H1 (cell line): ENCODE measurements at regions not wholly inside any gene's neighbourhood (a gene's known extent, or its start where the extent isn't known, plus 50 kb on each side); places are given as distances from the start of the nearest gene placed in this dataset.

Experiments used
- CTCF ChIA-PET: fragments of 300-600 bp; sonication (Branson Sonifier 250); formaldehyde crosslinking; loops from one replicate; lab custom pipeline; 2021; ENCODE audit not compliant: partially characterized antibody; lab: Charles Lee
- POLR2A ChIA-PET: fragments of 300-600 bp; sonication (Branson Sonifier 250); formaldehyde crosslinking; loops from one replicate; lab custom pipeline; 2021; ENCODE audit warnings: inconsistent platforms; ENCODE audit not compliant: partially characterized antibody; lab: Charles Lee
- DNase-seq, 2 experiments: peaks; one replicate each; pipeline versions ENCODE4 v3.0.0 to v3.0.0-alpha.2; 2010 to 2022; ENCODE audit warnings: low spot score in 2 of 2, low read depth in 1 of 2, mixed read lengths in 1 of 2
- FAIRE-seq: peaks from 2 replicates; lab custom pipeline; 2011; peaks lifted over from hg19 to GRCh38; lab: Jason Lieb, UNC
- H2AFZ ChIP-seq: 2 replicates; pipeline ENCODE4 v1.8.1; 2012; ENCODE audit warnings: low read length, inconsistent platforms
- H2AK5ac ChIP-seq: 2 replicates; pipeline ENCODE4 v1.6.1; 2013; ENCODE audit warnings: low read depth, low read length
- H2BK120ac ChIP-seq: replicated peaks from 2 replicates; pipeline ENCODE3; 2013; ENCODE audit warnings: low read depth, low read length, inconsistent platforms
- H2BK12ac ChIP-seq: 2 replicates; pipeline ENCODE4 v1.6.1; 2013; ENCODE audit warnings: low read depth, low read length
- H2BK15ac ChIP-seq: 2 replicates; pipeline ENCODE4 v1.6.1; 2013; ENCODE audit warnings: low read length
- H2BK20ac ChIP-seq: 2 replicates; pipeline ENCODE4 v1.6.1; 2013; ENCODE audit warnings: low read length
- H2BK5ac ChIP-seq: 2 replicates; pipeline ENCODE4 v1.6.1; 2013; ENCODE audit warnings: low read depth, low read length
- H3K14ac ChIP-seq: 2 replicates; pipeline ENCODE4 v1.6.1; 2013; ENCODE audit warnings: inconsistent platforms; ENCODE audit not compliant: insufficient read length
- H3K18ac ChIP-seq: 2 replicates; pipeline ENCODE4 v1.6.1; 2013; ENCODE audit warnings: low read length; ENCODE audit errors: extremely low read depth
- H3K23ac ChIP-seq: 2 replicates; pipeline ENCODE4 v1.6.1; 2013; ENCODE audit warnings: inconsistent platforms; ENCODE audit not compliant: insufficient read length
- H3K23me2 ChIP-seq: 2 replicates; pipeline ENCODE4 v1.6.1; 2013; ENCODE audit warnings: low read depth, low read length
- H3K27ac ChIP-seq: 2 replicates; pipeline ENCODE4 v1.6.1; 2011; ENCODE audit warnings: low read depth, low read length, inconsistent platforms
- H3K27me3 ChIP-seq, 4 experiments: replicated peaks in 1 of 4; 1 replicate in 1 of 4; 2 replicates in 3 of 4; pipeline versions ENCODE4 v1.6.1 to v1.8.1; 2011 to 2013; ENCODE audit warnings: low read length in 3 of 4, mild to moderate bottlenecking in 3 of 4, inconsistent platforms in 2 of 4, mixed read lengths in 2 of 4, moderate library complexity in 1 of 4; ENCODE audit not compliant: control insufficient read depth in 3 of 4, insufficient read depth in 3 of 4; ENCODE audit errors: extremely low read depth in 1 of 4
- H3K36me3 ChIP-seq, 4 experiments: 2 replicates each; pipeline versions ENCODE4 v1.6.1 to v1.8.1; 2011 to 2013; ENCODE audit warnings: mild to moderate bottlenecking in 4 of 4, low read length in 3 of 4, moderate library complexity in 2 of 4, control low read depth in 1 of 4, inconsistent platforms in 1 of 4; ENCODE audit not compliant: insufficient read depth in 4 of 4, control insufficient read depth in 2 of 4
- H3K4ac ChIP-seq: replicated peaks from 2 replicates; pipeline ENCODE3; 2013; ENCODE audit warnings: low read length, low read depth, mixed read lengths, inconsistent platforms; ENCODE audit not compliant: insufficient read length
- H3K4me1 ChIP-seq, 4 experiments: replicated peaks in 1 of 4; 1 replicate in 1 of 4; 2 replicates in 3 of 4; pipeline versions ENCODE4 v1.6.1 to v1.8.1; 2011 to 2013; ENCODE audit warnings: low read length in 3 of 4, inconsistent platforms in 2 of 4, mixed read lengths in 1 of 4; ENCODE audit not compliant: insufficient read depth in 4 of 4, control insufficient read depth in 3 of 4
- H3K4me2 ChIP-seq, 2 experiments: 2 replicates each; pipeline versions ENCODE4 v1.6.1 to v1.8.1; 2011 to 2013; ENCODE audit warnings: low read depth in 2 of 2, low read length in 2 of 2, control low read depth in 1 of 2, inconsistent platforms in 1 of 2, mild to moderate bottlenecking in 1 of 2; ENCODE audit not compliant: insufficient read depth in 1 of 2
- H3K4me3 ChIP-seq, 4 experiments: fragments of 200-600, 300-600 bp in 1 of 4; sonication (generic), shearing (Covaris generic), sonication (Bioruptor Twin) in 1 of 4; 2 replicates each; pipeline versions ENCODE4 v1.5.1 to v1.8.1; 2011 to 2016; ENCODE audit warnings: low read length in 4 of 4, low read depth in 3 of 4, control low read depth in 2 of 4, inconsistent platforms in 2 of 4, mild to moderate bottlenecking in 2 of 4, mixed read lengths in 1 of 4, moderate library complexity in 1 of 4; ENCODE audit not compliant: insufficient read depth in 2 of 4; ENCODE audit errors: extremely low read depth in 1 of 4
- H3K56ac ChIP-seq: replicated peaks from 2 replicates; pipeline ENCODE3; 2013; ENCODE audit warnings: low read depth, mild to moderate bottlenecking, mixed read lengths, low read length, inconsistent platforms; ENCODE audit not compliant: insufficient read length
- H3K79me1 ChIP-seq: 2 replicates; pipeline ENCODE4 v1.6.1; 2013; ENCODE audit warnings: low read depth, low read length, control low read depth
- H3K79me2 ChIP-seq, 2 experiments: 2 replicates each; pipeline versions ENCODE4 v1.6.1 to v1.8.1; 2012 to 2013; ENCODE audit warnings: low read length in 2 of 2, mild to moderate bottlenecking in 2 of 2, inconsistent platforms in 1 of 2; ENCODE audit not compliant: insufficient read depth in 2 of 2, control insufficient read depth in 1 of 2
- H3K9ac ChIP-seq, 4 experiments: replicated peaks in 1 of 4; 1 replicate in 1 of 4; 2 replicates in 3 of 4; pipeline versions ENCODE4 v1.6.1 to v1.8.1; 2011 to 2013; ENCODE audit warnings: low read depth in 3 of 4, low read length in 3 of 4, control low read depth in 2 of 4, mild to moderate bottlenecking in 2 of 4, moderate library complexity in 2 of 4, inconsistent platforms in 1 of 4; ENCODE audit errors: extremely low read depth in 1 of 4
- H3K9me3 ChIP-seq, 2 experiments: 2 replicates each; pipeline versions ENCODE4 v1.6.1 to v1.8.1; 2012 to 2013; ENCODE audit warnings: mild to moderate bottlenecking in 2 of 2, moderate library complexity in 2 of 2, control low read depth in 1 of 2, inconsistent platforms in 1 of 2, low read depth in 1 of 2, low read length in 1 of 2, mixed read lengths in 1 of 2; ENCODE audit not compliant: insufficient read depth in 2 of 2
- H4K20me1 ChIP-seq, 2 experiments: replicated peaks in 1 of 2; 2 replicates each; pipeline versions ENCODE3 to v1.8.1; 2011 to 2013; ENCODE audit warnings: inconsistent platforms in 2 of 2, low read length in 2 of 2, mild to moderate bottlenecking in 1 of 2; ENCODE audit not compliant: insufficient read depth in 2 of 2, control insufficient read depth in 1 of 2
- H4K5ac ChIP-seq: 2 replicates; pipeline ENCODE4 v1.6.1; 2013; ENCODE audit warnings: low read length, low read depth, mixed read lengths, inconsistent platforms; ENCODE audit not compliant: insufficient read length
- H4K8ac ChIP-seq: 2 replicates; pipeline ENCODE4 v1.8.0; 2013; ENCODE audit warnings: mild to moderate bottlenecking, moderate library complexity, low read length, inconsistent platforms; ENCODE audit not compliant: insufficient read depth; ENCODE audit errors: extremely low read depth
- H4K91ac ChIP-seq: replicated peaks from 2 replicates; pipeline ENCODE3; 2013; ENCODE audit warnings: low read length, mixed read lengths, inconsistent platforms; ENCODE audit not compliant: insufficient read length
- CEBPB ChIP-seq: IDR thresholded peaks from 2 replicates; pipeline ENCODE4 v1.6.1; 2012; ENCODE audit warnings: low read depth, low read length
- CTCF ChIP-seq, 3 experiments: IDR thresholded peaks; 1 replicate in 2 of 3; 2 replicates in 1 of 3; pipeline versions ENCODE4 v1.5.1 to v1.6.1; 2011; ENCODE audit warnings: low read length in 3 of 3, mild to moderate bottlenecking in 3 of 3, inconsistent platforms in 2 of 3, low read depth in 1 of 3, moderate library complexity in 1 of 3; ENCODE audit not compliant: insufficient read depth in 1 of 3; ENCODE audit errors: control extremely low read depth in 1 of 3
- EZH2 ChIP-seq: fragments of 200-600 bp; sonication (generic); IDR thresholded peaks from 2 replicates; pipeline ENCODE4 v1.7.1; 2012; ENCODE audit warnings: low read depth, mild to moderate bottlenecking, moderate library complexity, low read length, inconsistent platforms; ENCODE audit not compliant: severe bottlenecking
- KDM4A ChIP-seq: IDR thresholded peaks from one replicate; pipeline ENCODE4 v1.7.1; 2012; ENCODE audit warnings: low read depth, mild to moderate bottlenecking, moderate library complexity, low read length, inconsistent platforms; ENCODE audit not compliant: severe bottlenecking
- NANOG ChIP-seq: IDR thresholded peaks from 2 replicates; pipeline ENCODE4 v1.6.1; 2011; ENCODE audit warnings: low read length, low read depth, mild to moderate bottlenecking, inconsistent platforms; ENCODE audit not compliant: insufficient read depth, poor library complexity, severe bottlenecking
- SUZ12 ChIP-seq: fragments of 200-600 bp; sonication (generic); IDR thresholded peaks from 2 replicates; pipeline ENCODE4 v1.6.1; 2012; ENCODE audit warnings: mild to moderate bottlenecking, inconsistent platforms, low read length, moderate library complexity, mixed read lengths
- TEAD4 ChIP-seq: IDR thresholded peaks from 2 replicates; pipeline ENCODE4 v1.6.1; 2012; ENCODE audit warnings: low read depth, low read length, inconsistent platforms, mixed read lengths
- WGBS, 2 experiments: shearing (Covaris generic) in 1 of 2; methylation state at CpG; one replicate each; pipeline versions ENCODE4 v1.1.6 to v1.1.7; 2013 to 2015; ENCODE audit warnings: low lambda C conversion rate in 2 of 2, mixed read lengths in 2 of 2, inconsistent platforms in 1 of 2, low coverage in 1 of 2, missing lambda C conversion rate in 1 of 2; ENCODE audit not compliant: insufficient replicate concordance in 2 of 2, insufficient coverage in 1 of 2, insufficient read length in 1 of 2; ENCODE audit errors: extremely low coverage in 1 of 2, missing lambda C conversion rate in 1 of 2; 5-methylcytosine and 5-hydroxymethylcytosine counted together
- TF ChIP-seq, protein P1 (sequence below): IDR thresholded peaks from 2 replicates; pipeline ENCODE4 v1.6.1; 2012; ENCODE audit warnings: inconsistent platforms
- TF ChIP-seq, protein P2 (sequence below): IDR thresholded peaks from 2 replicates; pipeline ENCODE4 v1.6.1; 2012; ENCODE audit warnings: inconsistent platforms
- TF ChIP-seq, protein P3 (sequence below): IDR thresholded peaks from 2 replicates; pipeline ENCODE4 v1.6.1; 2011; ENCODE audit warnings: low read depth, mild to moderate bottlenecking, low read length; ENCODE audit not compliant: insufficient read depth

GRCh38 chr18:22254088-22254487 is 84.7 kb downstream of the GATA6 start:
- DNase-seq (no peak), FAIRE-seq (no peak)
- Histone ChIP-seq H3K27me3 (no peaks in the 10 kb centered on the region), H3K36me3 (no peaks in the 10 kb centered on the region), H3K79me1 (no peaks in the 10 kb centered on the region), H2BK5ac (no peak overlapping the region), H3K79me2 (no peaks in the 10 kb centered on the region), H2AK5ac (no peak overlapping the region), H3K9ac (no peak overlapping the region), H2BK20ac (no peak overlapping the region), H3K56ac (no peak overlapping the region), H2BK15ac (no peak overlapping the region), H3K23me2 (no peaks in the 10 kb centered on the region), H3K4me3 (no peak overlapping the region), H3K14ac (no peak overlapping the region), H3K27ac (no peak overlapping the region), H3K23ac (no peak overlapping the region), H2AFZ (no peak overlapping the region), H2BK120ac (no peak overlapping the region), H4K20me1 (no peaks in the 10 kb centered on the region), H4K5ac (no peak overlapping the region), H3K4ac (no peak overlapping the region), H3K9me3 (no peaks in the 10 kb centered on the region), H3K18ac (no peak overlapping the region), H3K4me1 (peaks cover 0 to 2% (median 0%) of the 10 kb centered on the region in 4 experiments; a peak in 1 of 7 replicates), H3K4me2 (no peak overlapping the region), H4K91ac (no peak overlapping the region), H2BK12ac (no peak overlapping the region), H4K8ac (no peak overlapping the region)
- ChIA-PET CTCF (no interaction called here), POLR2A (interaction anchor here (1.1 kb wide), 1 partner anchor 10 kb away, joined by 3 read pairs; no protein-coding TSS in a partner anchor)
- WGBS, 2 experiments: 85% methylated on average over 11 of the region's 11 CpGs; no CpG with 5 or more reads in 1 of the 2 experiments
- no peak for TF ChIP-seq CTCF (IDR thresholded peaks at IDR 0.05; ENCODE audit: control extremely low read depth in 1 of 3, insufficient read depth in 1 of 3, low read depth in 1 of 3, low read length in 3 of 3)
- TF ChIP-seq, protein P1, sequence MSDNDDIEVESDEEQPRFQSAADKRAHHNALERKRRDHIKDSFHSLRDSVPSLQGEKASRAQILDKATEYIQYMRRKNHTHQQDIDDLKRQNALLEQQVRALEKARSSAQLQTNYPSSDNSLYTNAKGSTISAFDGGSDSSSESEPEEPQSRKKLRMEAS: no peak
- no peak for TF ChIP-seq CEBPB
- no peak for TF ChIP-seq SUZ12
- TF ChIP-seq KDM4A: no peak
- TF ChIP-seq, protein P2, sequence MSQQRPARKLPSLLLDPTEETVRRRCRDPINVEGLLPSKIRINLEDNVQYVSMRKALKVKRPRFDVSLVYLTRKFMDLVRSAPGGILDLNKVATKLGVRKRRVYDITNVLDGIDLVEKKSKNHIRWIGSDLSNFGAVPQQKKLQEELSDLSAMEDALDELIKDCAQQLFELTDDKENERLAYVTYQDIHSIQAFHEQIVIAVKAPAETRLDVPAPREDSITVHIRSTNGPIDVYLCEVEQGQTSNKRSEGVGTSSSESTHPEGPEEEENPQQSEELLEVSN: no peak
- no peak for TF ChIP-seq NANOG
- TF ChIP-seq, protein P3, sequence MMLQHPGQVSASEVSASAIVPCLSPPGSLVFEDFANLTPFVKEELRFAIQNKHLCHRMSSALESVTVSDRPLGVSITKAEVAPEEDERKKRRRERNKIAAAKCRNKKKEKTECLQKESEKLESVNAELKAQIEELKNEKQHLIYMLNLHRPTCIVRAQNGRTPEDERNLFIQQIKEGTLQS: no peak
- TF ChIP-seq EZH2: no peak
- TF ChIP-seq TEAD4: no peak
